ENCODE measurements at regions not wholly inside any gene's neighbourhood (a gene's known extent, or its start where the extent isn't known, plus 50 kb on each side); places are given as distances from the start of the nearest gene placed in this dataset.

DNA sequence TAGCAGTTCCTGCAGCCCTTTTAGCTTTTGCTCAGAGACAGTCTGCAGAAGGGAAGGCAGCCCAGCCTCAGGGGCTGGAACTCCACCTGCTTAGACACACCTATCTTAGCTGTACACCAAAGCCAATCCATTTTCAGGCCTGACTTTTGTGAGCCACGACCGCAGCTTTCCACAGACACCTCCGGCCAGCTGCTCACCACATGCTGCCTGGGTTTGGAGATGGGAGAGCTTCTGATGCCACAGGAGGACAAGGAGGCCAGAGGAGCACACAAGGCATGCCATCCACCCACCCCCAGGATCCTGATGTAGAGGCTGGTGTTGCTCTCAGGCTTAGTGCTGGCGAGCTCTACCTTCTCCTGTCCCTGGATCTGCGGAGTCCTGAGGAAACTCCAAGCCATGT lies 141.8 kb upstream of the NALF2 start:
- DNase-seq = no peak

DNA sequence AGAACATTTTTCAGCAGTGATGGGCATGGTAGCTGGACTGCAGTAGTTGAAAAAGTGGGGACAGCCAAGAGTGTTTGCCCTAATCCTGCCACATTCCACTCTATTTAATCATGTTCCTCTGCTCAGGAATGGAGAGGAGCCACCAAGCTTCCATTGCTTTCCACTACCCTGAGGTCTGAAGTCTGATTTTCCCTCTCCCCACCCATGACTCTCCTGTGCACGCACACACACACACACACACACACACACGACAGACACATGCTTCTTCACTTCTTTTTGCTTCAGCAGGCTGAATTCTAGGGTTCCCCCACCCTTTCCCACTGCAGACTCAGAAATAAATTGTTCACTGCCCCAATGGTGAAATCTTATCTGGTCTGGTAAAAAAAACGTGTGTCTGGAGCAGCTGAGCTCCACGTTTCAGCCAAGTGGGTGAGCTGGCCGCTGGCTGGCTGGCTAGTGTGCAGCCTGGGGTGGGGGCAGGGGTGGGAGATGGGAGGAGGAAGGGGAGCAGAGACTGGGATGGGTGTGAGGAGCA lies 142.7 kb upstream of the NALF2 start:
- DNase-seq = no peak

DNA sequence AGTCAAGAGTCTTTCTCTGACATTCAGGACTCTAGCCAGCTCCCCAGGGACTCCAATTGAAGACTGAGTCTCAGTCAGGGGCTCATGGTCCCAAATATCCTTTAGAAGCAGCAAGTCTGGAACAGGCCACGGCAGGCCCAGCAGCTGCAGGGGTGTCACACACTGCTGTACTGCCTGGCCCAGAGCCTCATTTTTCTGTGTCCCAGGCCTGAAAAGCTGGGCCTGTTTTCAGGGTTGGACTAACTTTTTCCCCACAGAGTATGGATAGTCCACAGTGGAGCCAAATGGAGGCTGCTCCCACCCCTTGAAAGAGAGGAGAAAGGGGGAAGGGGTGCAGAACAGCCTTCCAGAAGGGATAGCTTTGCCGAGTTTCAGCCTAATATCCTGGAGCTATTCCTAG lies 146.8 kb upstream of the NALF2 start:
- DNase-seq = no peak

DNA sequence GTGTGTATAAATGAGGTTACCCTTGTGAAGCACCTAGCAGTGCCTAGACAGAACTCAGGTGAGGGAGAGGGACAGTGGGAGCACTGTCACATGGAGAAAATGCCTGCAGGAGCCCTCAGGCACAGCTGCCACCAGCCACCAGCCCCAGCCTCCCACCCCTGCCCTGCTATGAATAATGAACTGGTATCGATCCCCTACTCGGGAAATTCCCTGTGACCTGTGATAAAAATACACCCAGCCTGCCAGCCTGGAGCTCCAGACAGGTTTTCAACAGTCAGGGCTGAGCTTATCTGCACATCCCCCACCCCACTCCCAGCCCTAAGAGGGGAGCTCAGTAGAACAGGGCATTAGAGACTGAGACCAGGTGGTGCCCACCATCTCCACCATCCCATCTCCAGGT lies 159.6 kb upstream of the PJA1 start:
- DNase-seq = no peak

DNA sequence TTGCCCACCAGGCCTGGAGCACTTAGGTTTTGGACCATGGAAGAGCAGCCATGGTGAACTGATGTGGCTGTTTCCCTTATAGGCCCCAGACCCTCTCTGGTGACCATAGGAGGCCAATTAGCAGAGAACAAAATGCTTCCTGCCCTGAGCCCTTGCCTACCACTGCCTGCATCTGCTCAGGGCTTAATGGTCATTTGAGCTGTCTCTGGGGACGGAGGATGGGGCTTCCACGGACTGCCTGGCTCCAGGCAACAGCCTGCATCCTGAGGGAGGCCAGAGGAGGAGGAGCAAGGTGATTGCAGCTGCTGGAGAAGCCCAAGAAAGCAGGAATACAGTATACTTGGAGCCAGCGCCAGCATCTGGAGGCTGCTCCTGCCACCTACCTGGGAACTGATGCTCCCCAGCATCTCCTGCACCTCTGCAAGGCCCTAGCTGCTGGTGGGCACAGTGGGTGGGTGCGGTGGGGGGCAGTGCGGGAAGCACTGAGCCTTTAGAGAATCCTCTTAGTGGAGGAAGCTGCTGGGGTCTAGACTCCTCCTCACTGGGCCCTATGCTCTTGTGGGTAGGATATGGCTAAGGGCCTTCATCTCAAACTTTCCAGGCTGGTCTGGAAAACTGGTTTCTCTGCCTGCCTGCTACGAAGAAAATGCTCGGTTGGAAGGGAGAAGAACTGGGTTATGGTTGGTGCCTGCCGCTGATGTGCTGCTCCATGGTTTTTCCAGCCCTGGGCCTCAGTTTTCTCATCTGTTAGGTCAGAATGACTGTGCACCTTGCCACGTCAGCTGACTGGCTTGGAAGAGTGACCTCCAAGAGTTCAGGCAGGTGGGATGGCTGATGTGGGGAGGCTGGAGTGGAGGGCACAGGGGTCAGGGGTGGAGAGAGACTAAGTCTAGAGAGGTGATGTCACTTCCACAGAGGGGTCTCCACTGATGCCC lies 158.8 kb upstream of the PJA1 start:
- no peak for DNase-seq

DNA sequence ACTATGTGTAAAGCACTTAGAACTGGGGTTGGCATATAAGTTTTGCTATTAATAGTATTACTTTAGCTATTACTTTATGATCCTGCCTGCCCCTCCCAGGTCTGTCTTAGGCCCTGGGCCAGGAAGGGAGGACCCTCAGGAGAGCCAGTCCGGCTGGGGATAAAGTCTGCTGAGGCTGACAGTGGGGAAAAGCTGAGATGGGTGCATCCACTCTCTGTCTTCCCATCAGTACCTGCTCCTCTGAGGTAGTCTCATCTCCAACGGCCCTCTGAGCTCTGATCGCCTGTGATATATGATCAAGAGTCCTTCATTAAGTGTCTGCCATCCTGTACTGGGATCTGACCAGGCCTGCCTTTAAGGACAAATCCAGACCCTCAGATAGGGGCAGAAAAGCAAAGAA lies 156.5 kb upstream of the PJA1 start:
- DNase-seq = no peak

DNA sequence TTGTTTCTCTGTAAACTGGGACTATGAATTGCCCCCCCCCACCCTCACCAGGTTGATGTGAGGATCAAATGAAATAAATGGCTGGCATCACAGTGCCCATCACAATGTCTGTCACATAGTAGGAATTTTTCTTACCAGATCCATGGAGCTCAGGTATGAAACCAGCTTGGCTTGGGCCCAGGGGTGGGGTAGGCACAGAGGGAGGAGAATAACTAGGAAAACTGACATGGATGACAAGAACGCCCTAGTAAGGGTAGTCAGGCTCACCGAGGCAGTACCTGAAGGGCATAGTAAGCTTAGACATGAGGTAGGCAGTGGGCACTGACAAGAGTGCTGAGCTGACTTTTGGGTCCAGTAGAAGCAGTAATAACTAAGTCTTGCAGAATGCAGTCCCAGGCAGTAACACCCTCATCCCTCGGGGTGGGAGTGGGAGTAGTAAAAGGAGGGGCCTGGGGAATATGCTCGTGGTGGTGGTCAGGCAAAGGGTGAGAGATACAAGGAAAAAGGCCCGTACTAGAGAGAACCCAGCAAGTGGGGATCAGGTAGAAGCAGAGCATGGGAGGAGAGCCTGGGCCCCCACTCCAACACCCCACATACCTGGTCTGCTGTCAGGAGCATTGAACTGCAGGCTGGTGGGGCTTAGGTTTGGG lies 155.9 kb upstream of the PJA1 start:
- DNase-seq = no peak

DNA sequence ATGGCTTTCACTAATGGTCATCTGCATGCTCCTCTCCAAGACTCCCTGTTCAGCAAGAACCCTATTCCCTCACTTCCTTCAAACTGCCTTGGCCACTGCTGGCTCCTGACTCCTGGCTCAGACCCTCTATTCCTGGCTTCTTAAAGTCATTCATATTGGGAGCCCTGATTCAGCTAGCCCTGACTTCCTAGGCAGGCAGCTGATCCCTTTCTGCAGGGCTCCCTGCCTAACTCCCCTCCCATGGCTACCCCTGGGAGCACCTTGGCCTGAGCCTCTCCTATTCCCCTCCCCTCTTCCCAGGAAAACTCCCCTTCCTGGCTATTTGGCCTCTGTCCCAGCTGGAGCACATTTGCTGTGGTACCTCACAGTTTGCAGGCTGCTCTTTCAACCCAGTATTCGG lies 154.9 kb upstream of the PJA1 start:
- DNase-seq = no peak

DNA sequence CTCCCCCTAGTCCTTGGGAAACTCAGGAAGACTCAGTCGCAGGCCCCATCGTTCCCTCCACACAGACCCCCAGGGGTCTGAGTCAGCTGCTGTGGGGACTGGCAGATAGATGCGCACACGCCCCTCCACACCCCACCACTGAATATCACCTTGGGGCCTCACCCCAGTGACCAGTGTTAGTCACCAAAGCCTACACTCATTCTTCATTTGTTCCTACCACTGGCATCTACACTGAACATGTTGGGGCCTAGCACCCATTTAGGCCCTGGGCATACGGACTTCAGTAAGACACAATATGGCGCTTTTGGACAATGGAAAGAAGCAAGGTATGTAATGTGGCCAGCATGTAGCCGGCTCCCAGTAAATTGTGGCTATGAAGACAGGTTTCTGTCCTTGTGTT lies 154.1 kb upstream of the PJA1 start:
- no peak for DNase-seq

DNA sequence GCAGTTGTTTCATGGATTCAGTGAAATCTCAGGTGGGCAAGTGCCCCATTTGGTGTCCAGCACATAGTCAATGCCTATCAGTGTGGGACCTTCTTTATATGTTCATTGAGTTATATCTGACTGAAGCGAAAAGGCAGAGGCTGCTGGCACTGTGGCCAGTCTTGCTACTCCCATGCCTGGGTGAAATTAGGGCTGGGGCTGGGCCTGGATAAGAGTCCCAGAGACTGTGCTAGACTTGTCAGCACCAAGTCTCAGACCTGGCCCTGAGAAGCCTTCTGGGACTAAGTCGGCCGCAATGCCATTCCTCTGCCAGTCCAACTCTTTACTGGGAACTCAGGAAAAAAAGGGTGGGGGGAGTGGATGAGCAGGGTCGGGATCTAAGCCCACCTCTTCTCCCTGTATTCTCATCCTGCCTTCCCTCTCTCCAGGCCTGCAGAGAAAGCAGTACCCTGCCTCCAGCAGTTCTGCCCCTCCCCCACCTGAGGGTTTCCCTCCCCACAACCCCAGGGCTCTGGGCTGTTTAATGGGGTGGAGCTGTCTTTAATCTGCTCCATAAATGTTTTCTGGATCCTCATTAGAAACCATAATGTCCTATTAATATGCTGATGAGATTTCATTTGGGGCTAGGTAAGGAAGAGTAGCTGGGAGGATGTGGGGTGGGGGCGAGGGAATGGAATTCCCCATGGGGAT lies 153.5 kb upstream of the PJA1 start:
- no peak for DNase-seq

DNA sequence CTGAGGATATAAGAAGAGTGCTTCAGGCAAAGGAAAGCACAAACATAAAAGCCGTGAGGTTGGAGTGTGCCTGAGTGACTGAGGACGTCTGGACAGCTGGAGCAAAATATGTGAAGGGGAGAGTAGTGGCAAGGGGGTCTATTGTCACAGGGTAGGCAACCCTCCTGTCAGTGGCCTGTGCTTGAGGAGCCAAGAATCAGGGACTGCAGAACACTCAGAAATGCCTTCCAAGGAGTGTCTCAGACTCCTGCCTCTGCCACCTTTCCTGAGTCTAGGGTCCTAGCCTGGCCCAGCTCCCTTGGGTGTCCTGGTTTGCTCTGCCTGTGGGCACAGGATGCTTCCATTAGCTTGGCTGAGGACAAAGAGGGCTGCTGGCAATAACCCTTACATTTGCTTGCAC lies 152.5 kb upstream of the PJA1 start:
- no peak for DNase-seq

DNA sequence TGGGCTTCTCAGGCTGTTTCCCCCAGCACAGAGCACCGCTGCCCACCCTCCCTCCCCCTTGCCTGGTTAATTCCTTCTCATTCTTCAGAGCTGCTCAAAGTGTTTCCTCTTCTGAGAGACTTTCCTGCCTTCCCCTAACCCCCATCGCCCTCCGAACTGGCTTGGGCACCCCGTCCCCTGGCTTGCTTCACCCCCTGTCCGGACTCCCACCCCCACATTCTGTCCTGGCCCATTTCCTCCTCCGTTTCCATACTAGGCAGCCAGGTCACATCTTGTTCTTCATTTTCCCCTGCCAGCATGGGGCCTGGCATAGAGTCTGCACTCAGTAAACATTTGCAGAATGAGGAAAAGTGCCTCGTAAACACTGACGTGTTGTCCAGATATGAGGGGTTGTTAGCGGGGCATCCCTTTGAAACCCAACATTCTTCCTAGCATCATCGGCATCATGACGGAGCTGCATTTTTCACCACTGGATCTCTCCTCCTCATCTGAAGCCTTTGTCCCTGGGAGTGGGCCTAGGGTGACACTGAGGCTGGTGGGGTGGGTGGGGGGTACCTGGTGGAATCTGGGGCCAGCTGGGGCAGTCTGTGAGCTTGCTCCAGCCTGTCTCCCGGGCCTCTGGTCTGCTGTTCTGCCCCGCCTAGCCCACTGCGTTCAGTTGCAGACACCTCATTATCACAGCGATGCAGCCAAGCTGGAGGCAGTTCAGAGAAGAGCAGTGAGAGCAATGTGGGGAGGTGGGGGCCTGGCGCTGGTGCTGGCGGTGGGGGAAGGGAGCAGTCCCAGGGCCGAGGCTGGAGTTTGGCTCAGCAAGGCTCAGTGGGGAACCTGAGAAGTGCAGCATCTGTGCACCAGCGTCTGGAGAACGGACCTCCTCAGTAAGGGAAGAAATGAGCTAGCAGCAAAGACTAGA lies 149.4 kb upstream of the PJA1 start:
- DNase-seq = no peak

DNA sequence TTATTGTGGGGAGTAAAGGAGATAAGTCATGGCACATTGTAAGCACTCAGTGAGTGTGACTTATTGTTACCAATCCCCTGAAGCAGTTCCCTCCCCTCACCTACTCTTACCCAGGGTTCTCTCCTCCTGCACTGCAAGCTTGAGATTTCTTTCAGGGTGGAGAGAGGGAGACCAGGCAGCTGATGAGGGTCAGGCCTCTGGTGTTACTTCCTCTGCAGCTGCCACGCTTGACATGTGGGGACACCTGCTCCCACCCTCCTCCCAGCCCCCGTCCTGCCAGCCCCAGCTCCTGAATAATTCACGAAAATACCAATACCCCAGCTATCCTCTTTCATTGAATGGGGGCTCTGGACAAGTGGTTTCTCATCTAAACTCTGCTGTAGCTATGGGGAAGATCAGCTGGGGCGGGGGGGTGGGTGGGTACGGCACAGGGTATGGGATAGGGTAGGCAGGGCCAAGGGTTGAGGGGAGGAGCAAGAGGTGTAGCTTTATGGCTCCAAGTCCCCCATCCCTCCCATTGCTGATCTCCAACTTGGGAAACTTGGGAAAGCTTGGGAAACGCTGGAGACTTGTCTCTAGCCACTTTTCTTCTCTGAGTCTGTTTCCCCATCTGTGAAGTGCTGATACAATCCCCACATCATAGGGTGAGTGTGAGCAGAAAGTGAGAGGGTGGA lies 148.5 kb upstream of the PJA1 start:
- no peak for DNase-seq

DNA sequence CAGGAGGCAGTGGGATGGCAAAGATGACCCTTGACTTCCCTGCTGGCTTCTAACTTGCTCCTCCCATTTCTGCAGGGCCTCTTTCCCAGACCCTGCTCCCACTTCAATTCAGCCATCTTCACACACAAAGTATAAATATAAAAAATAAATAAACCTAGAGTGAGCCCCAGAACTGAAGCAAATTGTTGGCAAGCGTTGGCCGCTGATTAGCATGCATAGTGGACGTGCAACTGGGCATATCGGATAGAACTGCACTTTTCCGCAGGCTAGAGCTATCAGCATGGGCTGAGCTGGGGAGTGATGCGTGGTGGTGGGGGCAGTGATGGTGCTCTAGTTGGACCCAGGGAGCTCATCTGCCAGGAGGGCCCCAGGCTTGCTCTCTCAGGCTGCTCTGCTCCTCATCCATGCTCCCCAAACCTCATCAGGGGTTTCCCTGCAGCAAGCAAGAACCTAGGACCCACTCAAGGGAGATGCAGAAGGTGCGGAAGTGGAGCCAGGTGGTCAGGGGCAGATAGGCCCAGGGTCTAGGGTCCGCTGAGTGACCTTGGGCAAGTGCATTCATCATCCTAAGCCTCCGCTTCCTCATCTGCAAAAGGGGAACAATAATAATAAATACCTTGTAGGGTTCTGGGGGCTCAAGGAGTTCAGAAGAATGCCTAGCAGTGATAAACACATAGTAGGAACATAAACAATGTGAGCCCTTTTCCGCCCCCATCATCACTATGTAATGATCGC lies 146.8 kb upstream of the PJA1 start:
- no peak for DNase-seq

DNA sequence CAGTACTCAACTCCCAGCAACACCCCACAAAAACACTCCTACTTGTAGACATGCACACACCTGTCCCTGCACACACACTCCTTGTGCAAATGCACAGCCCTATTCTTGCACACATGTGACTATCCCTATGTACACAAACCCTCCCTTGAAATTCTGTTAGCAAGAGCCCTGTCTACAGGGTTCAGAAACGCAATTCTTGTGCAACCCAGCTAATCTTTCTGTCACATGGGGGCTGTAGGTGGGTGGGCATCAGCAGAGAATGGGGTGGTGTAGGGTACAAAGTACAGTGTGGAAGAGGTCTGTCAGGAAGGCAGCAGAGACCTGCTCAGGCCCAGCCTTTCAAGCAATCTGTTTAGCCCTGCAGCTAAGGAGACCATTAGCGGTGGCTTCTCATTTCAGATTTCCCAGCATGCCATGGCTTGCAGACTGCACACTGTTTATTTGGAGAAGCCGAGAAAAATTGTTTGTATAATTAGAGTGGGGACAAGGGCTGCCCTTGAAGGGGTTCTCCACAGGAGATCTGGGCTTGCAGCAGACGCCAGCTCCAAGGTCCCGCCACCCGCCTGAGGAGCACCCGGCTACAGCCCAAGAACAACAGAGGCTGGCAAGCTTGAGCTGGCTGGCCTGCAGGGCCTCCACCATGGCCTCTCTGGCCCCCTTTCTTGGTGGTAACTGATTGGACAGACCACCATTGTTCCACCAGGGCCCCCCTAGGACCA lies 144.0 kb upstream of the PJA1 start:
- no peak for DNase-seq

DNA sequence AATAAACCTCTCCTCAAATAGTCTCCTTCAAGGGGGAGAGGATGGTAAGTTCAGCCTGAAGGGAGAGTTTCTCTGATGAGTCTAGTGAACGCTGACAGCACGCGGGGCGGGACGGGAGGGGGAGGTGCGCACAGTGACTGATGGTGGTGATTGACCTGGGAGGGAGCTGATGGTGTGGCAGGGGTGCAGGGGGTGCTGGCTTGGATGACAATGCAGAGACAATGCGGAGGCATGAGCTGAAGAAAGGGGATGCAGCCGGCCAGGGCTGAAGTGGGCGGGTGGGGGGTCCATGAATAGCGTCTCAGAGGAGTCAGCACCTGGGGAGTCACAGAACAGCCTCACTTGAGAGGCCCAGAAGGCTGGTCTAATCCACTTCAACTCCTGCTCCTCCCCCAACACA lies 142.5 kb upstream of the PJA1 start:
- no peak for DNase-seq

DNA sequence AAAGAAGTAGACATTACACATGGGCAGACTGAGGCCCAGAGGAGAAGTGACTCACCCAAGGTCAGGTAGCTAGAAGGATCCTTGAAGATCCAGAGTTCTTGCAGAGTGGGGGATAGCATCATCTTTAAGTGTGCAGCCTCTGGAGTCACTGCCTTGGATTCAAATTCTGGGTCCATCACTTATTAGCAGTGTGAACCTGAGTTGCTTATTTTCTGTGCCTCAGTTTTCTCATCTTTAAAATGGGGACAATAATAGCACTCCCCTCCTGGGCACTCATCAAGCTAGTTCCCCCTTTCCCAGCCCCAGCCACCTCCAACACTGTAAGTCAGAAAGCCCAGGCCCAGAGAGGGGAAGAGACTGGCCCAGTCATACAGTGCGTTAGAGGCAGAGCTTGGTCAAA lies 141.8 kb upstream of the PJA1 start:
- no peak for DNase-seq

DNA sequence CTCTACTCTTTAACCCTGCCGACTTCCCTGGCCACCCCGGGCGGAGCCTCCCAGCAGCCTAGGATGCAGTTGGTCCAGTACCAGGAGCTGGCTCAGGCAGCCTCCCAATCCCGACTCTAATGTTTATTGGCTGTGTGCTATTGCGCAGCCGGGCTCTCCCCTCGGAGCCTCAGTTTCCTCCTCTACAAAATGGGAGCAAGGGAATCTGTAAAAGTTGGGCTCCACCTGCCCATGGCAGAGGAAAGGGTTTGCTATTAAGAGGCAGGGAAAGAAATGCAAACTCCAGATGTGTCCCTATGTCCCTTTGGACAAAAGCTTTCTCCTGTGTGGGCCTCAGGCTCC lies 140.8 kb upstream of the PJA1 start:
- no peak for DNase-seq

DNA sequence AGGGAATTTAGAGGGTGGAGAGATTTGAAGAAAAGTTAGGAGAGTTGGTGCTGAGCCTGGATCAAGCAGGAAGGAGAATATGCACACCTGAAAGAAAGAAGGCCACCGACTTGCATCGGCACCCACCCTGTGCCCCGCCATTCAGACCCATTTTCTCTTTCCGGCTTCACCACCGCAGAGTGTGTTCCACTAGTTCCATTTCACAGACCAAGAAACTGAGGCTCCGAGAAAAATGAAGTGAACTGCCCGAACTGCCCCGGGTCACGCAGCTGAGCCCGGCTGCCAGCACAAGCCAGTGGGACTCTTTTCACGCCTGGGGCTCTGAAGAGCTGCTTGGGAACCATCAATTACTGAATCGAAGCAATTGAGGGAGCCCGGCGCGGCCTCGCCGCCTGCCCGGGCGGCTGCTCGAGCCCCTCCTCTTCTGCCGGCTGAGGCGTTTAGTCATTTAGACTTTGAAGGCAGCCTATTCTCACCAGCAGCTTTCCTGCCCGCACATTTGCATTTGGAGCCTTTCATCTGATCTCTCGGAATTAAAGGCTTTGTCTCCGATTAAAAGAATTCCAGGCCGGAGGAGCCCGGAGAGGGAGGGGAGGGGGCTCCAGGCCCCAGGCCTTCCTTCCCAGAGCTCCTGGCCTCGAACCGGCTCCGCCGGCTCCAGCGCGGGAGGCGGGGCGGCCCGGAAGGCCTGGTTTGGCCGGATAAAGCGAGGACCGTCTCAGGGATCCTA lies 140.2 kb upstream of the PJA1 start:
- DNase-seq = no peak

DNA sequence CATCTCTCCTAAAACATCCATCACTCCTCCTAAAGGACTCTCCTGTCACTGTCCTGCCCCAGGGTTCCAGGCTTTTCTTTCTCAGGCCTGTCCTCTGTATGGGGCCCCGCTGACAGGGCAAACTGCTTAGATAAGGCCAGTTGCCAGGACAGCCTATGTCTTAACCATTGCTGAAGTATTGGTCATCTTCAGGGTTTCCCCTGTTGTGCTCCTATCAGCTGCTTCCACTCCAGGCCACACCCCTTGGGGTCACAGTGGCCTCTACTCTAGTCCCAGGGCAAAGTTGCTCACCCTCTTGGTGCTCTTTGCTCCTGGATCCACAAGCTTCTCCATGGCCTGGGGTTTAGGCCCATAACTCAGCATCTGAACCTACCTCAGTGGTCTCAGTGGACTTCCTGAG lies 138.0 kb upstream of the PJA1 start:
- no peak for DNase-seq
